ENCODE measurements at regions not wholly inside any gene's neighbourhood (a gene's known extent, or its start where the extent isn't known, plus 50 kb on each side); places are given as distances from the start of the nearest gene placed in this dataset.
"Not testable (repeated sequence)": the region's sequence is repeated elsewhere in the genome, so short reads cannot be mapped to it uniquely, and the experiment has no call there.

- peak; percentile 77 for ATAC-seq (ENCODE audit: insufficient read depth, low read depth)
Measured at GRCh38 chr1:206281912-206282654, 78.7 kb downstream of the SRGAP2 start.

GRCh38 chr1:206285024-206285960, 82.0 kb downstream of the SRGAP2 start:
- H3K27ac ChIP-seq (ENCODE audit: low read length), result not testable (repeated sequence)

More at GRCh38 chr1:206281912-206282654, 78.7 kb downstream of the SRGAP2 start:
- H3K9me3 ChIP-seq (ENCODE audit: insufficient read depth, low read length, severe bottlenecking); H4K20me1 ChIP-seq (ENCODE audit: insufficient read depth, low read length); H3K4me1 ChIP-seq (ENCODE audit: insufficient read depth, low read length); DNase-seq; H3K79me2 ChIP-seq (ENCODE audit: insufficient read depth, low read length); H3K27ac ChIP-seq (ENCODE audit: low read length); H3K27me3 ChIP-seq (ENCODE audit: insufficient read depth, low read length, poor library complexity); H3K4me3 ChIP-seq (ENCODE audit: low read depth in 1 of 2, low read length in 2 of 2); H3K9ac ChIP-seq (ENCODE audit: low read depth, low read length); H3K36me3 ChIP-seq (ENCODE audit: insufficient read depth, low read length); H3K4me2 ChIP-seq (ENCODE audit: insufficient read depth, low read length); H2AFZ ChIP-seq (ENCODE audit: low read depth, low read length): not testable (repeated sequence)

GRCh38 chr1:206287759-206288158, 84.4 kb downstream of the SRGAP2 start:
- H3K36me3 ChIP-seq (ENCODE audit: insufficient read depth, low read length); H4K20me1 ChIP-seq (ENCODE audit: insufficient read depth, low read length); H3K4me1 ChIP-seq (ENCODE audit: insufficient read depth, low read length); H3K4me2 ChIP-seq (ENCODE audit: insufficient read depth, low read length); H3K27ac ChIP-seq (ENCODE audit: low read length); H3K79me2 ChIP-seq (ENCODE audit: insufficient read depth, low read length); H2AFZ ChIP-seq (ENCODE audit: low read depth, low read length); H3K27me3 ChIP-seq (ENCODE audit: insufficient read depth, low read length, poor library complexity); ATAC-seq (ENCODE audit: insufficient read depth, low read depth); H3K4me3 ChIP-seq (ENCODE audit: low read depth in 1 of 2, low read length in 2 of 2); H3K9ac ChIP-seq (ENCODE audit: low read depth, low read length); DNase-seq; H3K9me3 ChIP-seq (ENCODE audit: insufficient read depth, low read length, severe bottlenecking): not testable (repeated sequence)

More at GRCh38 chr1:206285024-206285960, 82.0 kb downstream of the SRGAP2 start:
- not testable (repeated sequence) for DNase-seq; H3K4me2 ChIP-seq (ENCODE audit: insufficient read depth, low read length); H3K79me2 ChIP-seq (ENCODE audit: insufficient read depth, low read length); H4K20me1 ChIP-seq (ENCODE audit: insufficient read depth, low read length); H3K9ac ChIP-seq (ENCODE audit: low read depth, low read length); H3K4me3 ChIP-seq (ENCODE audit: low read depth in 1 of 2, low read length in 2 of 2); H3K4me1 ChIP-seq (ENCODE audit: insufficient read depth, low read length); H3K36me3 ChIP-seq (ENCODE audit: insufficient read depth, low read length); H3K9me3 ChIP-seq (ENCODE audit: insufficient read depth, low read length, severe bottlenecking); H2AFZ ChIP-seq (ENCODE audit: low read depth, low read length); ATAC-seq (ENCODE audit: insufficient read depth, low read depth); H3K27me3 ChIP-seq (ENCODE audit: insufficient read depth, low read length, poor library complexity)

- H3K4me2 ChIP-seq (ENCODE audit: insufficient read depth, low read length); H3K36me3 ChIP-seq (ENCODE audit: insufficient read depth, low read length); H3K9ac ChIP-seq (ENCODE audit: low read depth, low read length); H3K4me1 ChIP-seq (ENCODE audit: insufficient read depth, low read length); H3K9me3 ChIP-seq (ENCODE audit: insufficient read depth, low read length, severe bottlenecking); H4K20me1 ChIP-seq (ENCODE audit: insufficient read depth, low read length); H2AFZ ChIP-seq (ENCODE audit: low read depth, low read length); H3K4me3 ChIP-seq (ENCODE audit: low read depth in 1 of 2, low read length in 2 of 2); H3K27me3 ChIP-seq (ENCODE audit: insufficient read depth, low read length, poor library complexity); H3K27ac ChIP-seq (ENCODE audit: low read length); DNase-seq; H3K79me2 ChIP-seq (ENCODE audit: insufficient read depth, low read length): not testable (repeated sequence)
- ATAC-seq (ENCODE audit: insufficient read depth, low read depth), result peak; percentile 98
Measured at GRCh38 chr1:206288453-206288852, 85.1 kb downstream of the SRGAP2 start.

- H3K36me3 ChIP-seq (ENCODE audit: insufficient read depth, low read length); H3K4me1 ChIP-seq (ENCODE audit: insufficient read depth, low read length); H2AFZ ChIP-seq (ENCODE audit: low read depth, low read length); H3K79me2 ChIP-seq (ENCODE audit: insufficient read depth, low read length); H4K20me1 ChIP-seq (ENCODE audit: insufficient read depth, low read length); H3K27me3 ChIP-seq (ENCODE audit: insufficient read depth, low read length, poor library complexity); H3K4me3 ChIP-seq (ENCODE audit: low read depth in 1 of 2, low read length in 2 of 2); ATAC-seq (ENCODE audit: insufficient read depth, low read depth); H3K4me2 ChIP-seq (ENCODE audit: insufficient read depth, low read length); H3K9ac ChIP-seq (ENCODE audit: low read depth, low read length); DNase-seq; H3K9me3 ChIP-seq (ENCODE audit: insufficient read depth, low read length, severe bottlenecking); H3K27ac ChIP-seq (ENCODE audit: low read length): not testable (repeated sequence)
Measured at GRCh38 chr1:206297145-206298031, 94.0 kb downstream of the SRGAP2 start.

GRCh38 chr1:206298032-206298392, 94.7 kb downstream of the SRGAP2 start:
- not testable (repeated sequence) for DNase-seq; H3K79me2 ChIP-seq (ENCODE audit: insufficient read depth, low read length); H3K9ac ChIP-seq (ENCODE audit: low read depth, low read length); H3K27me3 ChIP-seq (ENCODE audit: insufficient read depth, low read length, poor library complexity); H3K4me2 ChIP-seq (ENCODE audit: insufficient read depth, low read length); ATAC-seq (ENCODE audit: insufficient read depth, low read depth); H3K36me3 ChIP-seq (ENCODE audit: insufficient read depth, low read length); H4K20me1 ChIP-seq (ENCODE audit: insufficient read depth, low read length); H2AFZ ChIP-seq (ENCODE audit: low read depth, low read length); H3K4me1 ChIP-seq (ENCODE audit: insufficient read depth, low read length); H3K9me3 ChIP-seq (ENCODE audit: insufficient read depth, low read length, severe bottlenecking); H3K27ac ChIP-seq (ENCODE audit: low read length); H3K4me3 ChIP-seq (ENCODE audit: low read depth in 1 of 2, low read length in 2 of 2)

GRCh38 chr1:206299181-206299791, 95.9 kb downstream of the SRGAP2 start:
- not testable (repeated sequence) for ATAC-seq (ENCODE audit: insufficient read depth, low read depth); H3K9ac ChIP-seq (ENCODE audit: low read depth, low read length)

More at GRCh38 chr1:206299181-206299791, 95.9 kb downstream of the SRGAP2 start:
- H3K4me1 ChIP-seq (ENCODE audit: insufficient read depth, low read length); H3K27me3 ChIP-seq (ENCODE audit: insufficient read depth, low read length, poor library complexity); H3K4me2 ChIP-seq (ENCODE audit: insufficient read depth, low read length); H4K20me1 ChIP-seq (ENCODE audit: insufficient read depth, low read length); H2AFZ ChIP-seq (ENCODE audit: low read depth, low read length); H3K36me3 ChIP-seq (ENCODE audit: insufficient read depth, low read length); H3K27ac ChIP-seq (ENCODE audit: low read length); H3K79me2 ChIP-seq (ENCODE audit: insufficient read depth, low read length); H3K4me3 ChIP-seq (ENCODE audit: low read depth in 1 of 2, low read length in 2 of 2); DNase-seq; H3K9me3 ChIP-seq (ENCODE audit: insufficient read depth, low read length, severe bottlenecking): not testable (repeated sequence)
